ENCODE measurements at regions not wholly inside any gene's neighbourhood (a gene's known extent, or its start where the extent isn't known, plus 50 kb on each side); places are given as distances from the start of the nearest gene placed in this dataset.

- DNase-seq (ENCODE audit: low read depth in 4 of 4, low spot score in 3 of 4) = no peak
Observed at GRCh38 chr20:40459299-40459698, 229.7 kb downstream of the MAFB start.

GRCh38 chr20:40457404-40457803 lies 231.6 kb downstream of the MAFB start:
- DNase-seq (ENCODE audit: low read depth in 4 of 4, low spot score in 3 of 4) = no peak

- no peak for DNase-seq (ENCODE audit: low read depth in 4 of 4, low spot score in 3 of 4)
Observed at GRCh38 chr20:40452758-40453157, 236.3 kb downstream of the MAFB start.

GRCh38 chr20:40451552-40451951 lies 237.5 kb downstream of the MAFB start:
- DNase-seq (ENCODE audit: low read depth in 4 of 4, low spot score in 3 of 4) = no peak

DNA sequence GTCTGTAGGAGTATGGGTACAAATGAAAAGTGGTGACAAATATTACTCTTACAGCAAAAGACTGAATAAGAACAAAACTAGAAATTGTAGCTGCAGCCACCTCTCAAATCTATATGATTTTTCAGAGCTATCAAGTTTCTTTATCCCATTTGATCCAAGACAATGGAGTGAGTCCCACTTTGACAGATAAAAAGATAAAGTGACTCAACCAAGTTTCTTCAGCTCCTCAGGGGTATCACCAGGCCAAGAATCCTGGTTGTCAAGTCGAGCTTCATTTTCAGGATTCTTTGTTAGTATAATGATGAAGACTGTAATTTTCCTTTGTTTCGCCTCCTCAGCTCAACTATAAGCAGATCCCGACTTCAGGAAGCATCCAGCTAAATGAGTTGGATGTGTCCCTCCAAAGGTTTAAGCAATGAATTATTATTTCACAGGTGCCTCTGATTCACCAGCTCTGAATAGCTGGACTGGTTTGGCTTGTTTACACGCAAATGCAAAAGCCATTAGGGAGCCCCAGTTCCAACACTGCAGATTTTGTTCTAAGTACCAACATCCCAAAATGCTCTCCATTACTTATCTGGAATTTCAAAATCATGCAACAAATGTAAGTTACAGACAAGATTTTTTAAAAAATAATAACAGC lies 238.9 kb downstream of the MAFB start:
- no peak for DNase-seq (ENCODE audit: low read depth in 4 of 4, low spot score in 3 of 4)

GRCh38 chr20:40449144-40449690 lies 239.8 kb downstream of the MAFB start:
- no peak for DNase-seq (ENCODE audit: low read depth in 4 of 4, low spot score in 3 of 4)

DNA sequence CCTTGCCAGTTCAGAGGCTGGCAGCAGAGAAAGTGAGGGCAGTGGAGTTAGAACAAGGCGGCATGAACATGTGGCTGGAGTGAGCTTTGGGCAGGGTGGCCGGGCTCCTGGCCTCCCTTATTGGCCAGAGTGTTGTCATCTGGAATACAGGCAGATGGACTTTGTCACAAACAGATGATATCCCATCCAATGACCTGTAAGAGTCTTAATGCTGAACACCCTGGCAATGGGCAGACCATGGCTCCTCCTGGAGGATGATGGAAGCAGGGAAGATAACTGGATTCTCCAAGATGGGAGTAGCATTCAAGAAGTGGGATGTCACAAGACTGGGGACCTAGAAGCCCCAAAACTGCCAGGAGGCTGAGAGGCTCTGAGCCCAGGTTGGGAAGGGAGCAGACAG lies 242.1 kb downstream of the MAFB start:
- no peak for DNase-seq (ENCODE audit: low read depth in 4 of 4, low spot score in 3 of 4)

- no peak for DNase-seq (ENCODE audit: low read depth in 4 of 4, low spot score in 3 of 4)
Observed at GRCh38 chr20:40444516-40444915, 244.5 kb downstream of the MAFB start.

GRCh38 chr20:40443753-40444152 lies 245.3 kb downstream of the MAFB start:
- DNase-seq (ENCODE audit: low read depth in 4 of 4, low spot score in 3 of 4) = no peak

DNA sequence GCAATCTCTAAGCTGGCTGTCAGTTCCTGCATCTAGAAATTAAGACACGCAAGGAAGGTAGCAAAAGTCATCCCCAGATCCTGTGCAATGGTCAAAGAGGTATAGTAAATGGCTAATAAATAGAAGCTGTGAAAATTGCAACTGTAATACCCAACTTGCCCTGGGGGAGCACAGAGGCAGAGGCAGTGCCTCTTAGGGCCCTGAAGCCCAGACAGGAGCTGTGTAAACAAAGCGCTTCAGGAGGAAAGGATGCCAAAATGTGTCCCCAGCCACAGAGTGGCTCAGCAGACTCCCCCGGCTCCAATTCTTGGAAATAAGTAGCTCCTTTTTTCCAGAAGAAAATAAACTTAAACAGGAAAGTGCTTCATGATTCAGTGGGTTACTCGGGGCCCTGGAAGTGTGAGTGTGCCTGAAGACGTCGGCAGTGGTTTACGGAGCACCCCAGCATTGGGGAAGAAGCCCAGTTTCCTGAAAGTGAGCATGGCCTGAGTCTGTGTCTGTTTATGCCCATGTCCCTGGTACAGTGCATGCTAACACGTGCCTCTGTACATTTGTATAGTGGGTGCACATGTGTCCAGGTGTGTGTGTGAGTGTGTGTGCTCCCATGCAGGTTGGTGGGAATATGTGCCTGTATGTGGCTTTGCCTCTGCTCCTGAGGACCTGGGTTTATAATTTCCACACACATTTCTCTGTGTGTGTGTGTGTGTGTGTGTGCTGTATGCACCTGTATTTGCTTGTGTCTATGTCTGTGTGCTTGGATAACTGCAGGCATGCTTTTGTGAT lies 246.7 kb downstream of the MAFB start:
- no peak for DNase-seq (ENCODE audit: low read depth in 4 of 4, low spot score in 3 of 4)

DNA sequence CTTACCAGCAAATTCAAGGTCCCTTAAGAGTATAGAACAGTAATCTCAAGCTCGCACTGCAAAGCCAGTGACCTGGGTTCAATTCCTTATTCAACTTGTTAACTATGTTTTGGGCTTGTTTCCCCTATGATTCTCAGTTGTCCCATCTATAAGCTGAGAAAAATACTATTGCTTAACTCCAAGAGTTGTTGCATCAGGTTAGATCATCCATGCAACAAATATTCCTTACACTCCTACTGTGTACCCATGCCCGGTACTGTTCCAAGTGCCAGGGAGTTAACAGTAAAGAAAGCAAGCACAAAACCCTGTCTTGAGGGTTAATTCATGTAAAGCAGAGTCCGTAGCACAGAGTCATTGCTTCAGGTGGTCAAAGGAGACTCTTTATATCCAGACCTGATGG lies 247.3 kb downstream of the MAFB start:
- no peak for DNase-seq (ENCODE audit: low read depth in 4 of 4, low spot score in 3 of 4)

DNA sequence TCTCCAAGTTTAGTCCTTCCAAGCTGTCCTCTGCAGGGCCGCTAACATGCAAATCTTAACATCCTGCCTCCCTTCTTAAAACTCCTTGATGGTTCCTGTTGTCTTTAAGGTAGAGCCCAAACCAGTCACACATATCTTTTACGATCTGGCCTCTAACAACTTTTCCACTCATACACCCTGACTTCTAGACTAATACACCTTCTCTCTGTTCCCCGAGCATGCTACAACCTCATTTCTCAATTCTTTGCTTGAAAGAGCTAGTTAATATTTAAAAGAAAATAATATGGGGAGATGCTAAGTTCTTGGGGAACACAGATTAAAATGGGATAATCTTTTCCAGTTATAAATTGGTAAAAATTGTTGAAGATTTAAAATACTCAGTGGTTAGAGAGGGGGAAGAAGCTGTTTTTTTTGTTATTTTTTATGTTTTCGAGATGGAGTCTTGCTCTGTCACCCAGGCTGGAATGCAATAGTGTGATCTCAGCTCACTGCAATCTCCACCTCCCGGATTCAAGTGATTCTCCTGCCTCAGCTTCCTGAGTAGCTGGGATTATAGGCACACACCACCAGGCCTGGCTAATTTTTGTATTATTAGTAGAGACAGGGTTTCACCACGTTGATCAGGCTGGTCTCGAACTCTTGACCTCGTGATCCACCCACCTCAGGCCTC lies 250.7 kb downstream of the MAFB start:
- DNase-seq (ENCODE audit: low read depth in 4 of 4, low spot score in 3 of 4) = no peak

DNA sequence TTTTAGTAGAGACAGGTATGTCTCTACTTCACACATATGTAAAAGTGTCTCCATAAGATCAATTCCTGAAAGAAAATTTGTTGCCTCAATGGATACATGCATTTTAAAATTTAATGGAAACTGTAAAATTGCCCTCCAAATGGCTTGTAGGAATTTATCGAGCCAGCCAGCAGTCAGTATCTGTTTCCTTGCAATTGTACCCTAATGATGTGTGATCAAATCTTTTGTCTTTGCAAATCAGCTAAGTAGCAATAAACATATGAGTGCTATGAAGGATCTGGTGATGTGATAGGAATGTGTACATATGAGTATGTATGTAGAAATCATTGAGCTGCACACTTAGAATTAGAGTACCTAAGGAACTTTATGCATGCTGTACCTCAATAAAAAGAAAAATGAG lies 253.0 kb downstream of the MAFB start:
- DNase-seq (ENCODE audit: low read depth in 4 of 4, low spot score in 3 of 4) = no peak

GRCh38 chr20:40435146-40435895 lies 253.7 kb downstream of the MAFB start:
- DNase-seq (ENCODE audit: low read depth in 4 of 4, low spot score in 3 of 4) = no peak

DNA sequence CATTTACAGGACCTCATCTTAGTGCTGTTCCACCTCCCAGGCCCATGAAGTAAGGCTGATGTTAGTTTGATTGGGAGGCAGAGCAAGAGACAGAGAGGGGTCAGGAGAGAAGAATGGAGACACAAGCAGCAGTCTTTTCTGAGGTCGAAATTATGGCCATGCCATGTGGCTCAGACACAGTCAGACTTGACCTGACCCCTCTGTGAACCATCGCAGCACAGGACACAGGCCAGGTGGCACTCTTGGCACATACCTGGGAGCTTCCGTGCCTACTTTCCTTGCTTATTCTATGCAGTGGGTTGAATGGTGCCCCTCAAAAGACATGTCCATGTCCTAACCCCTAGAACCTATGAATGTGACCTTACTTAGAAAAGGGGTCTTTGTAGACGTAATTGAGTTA lies 254.9 kb downstream of the MAFB start:
- no peak for DNase-seq (ENCODE audit: low read depth in 4 of 4, low spot score in 3 of 4)

- no peak for DNase-seq (ENCODE audit: low read depth in 4 of 4, low spot score in 3 of 4)
Observed at GRCh38 chr20:40433341-40433861, 255.6 kb downstream of the MAFB start.

GRCh38 chr20:40431611-40432010 lies 257.4 kb downstream of the MAFB start:
- no peak for DNase-seq (ENCODE audit: low read depth in 4 of 4, low spot score in 3 of 4)

- no peak for DNase-seq (ENCODE audit: low read depth in 4 of 4, low spot score in 3 of 4)
Observed at GRCh38 chr20:40431112-40431511, 257.9 kb downstream of the MAFB start.

DNA sequence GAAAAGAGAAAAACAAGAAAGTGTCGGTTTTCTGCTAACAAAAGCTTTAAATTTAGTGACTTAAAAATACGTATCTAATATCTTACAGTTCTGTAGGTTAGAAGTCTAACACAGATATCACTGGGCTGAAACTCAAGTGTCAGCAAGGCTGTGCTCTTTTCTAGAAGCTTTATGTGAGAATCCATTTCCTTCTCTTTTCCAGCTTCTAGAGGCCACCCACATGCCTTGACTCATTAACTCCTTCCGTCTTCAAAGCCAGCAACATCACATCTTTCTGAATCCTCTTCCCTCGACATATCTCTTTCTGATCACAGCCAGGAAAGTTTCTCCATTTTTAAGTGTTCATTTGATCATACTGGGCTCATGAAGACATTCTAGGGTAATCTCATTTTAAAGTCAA lies 262.0 kb downstream of the MAFB start:
- DNase-seq (ENCODE audit: low read depth in 4 of 4, low spot score in 3 of 4) = no peak

DNA sequence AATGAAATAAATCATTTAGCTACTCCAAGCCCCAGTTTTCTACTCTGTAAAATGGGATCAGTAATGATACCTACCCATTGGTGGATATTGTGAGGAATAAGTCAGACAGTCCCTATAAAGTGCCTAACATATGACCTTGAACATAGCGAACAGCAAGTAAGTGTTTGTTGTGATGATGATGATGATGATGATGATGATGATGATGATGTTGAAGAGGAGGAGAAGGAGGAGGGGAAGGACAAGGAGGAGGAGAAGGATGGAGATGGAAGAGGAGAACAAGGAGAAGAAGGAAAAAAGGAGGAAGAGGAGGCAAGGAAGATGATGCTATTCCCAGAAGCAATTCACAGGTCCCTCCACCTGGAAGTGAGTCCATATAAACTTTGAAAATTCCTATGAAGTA lies 264.3 kb downstream of the MAFB start:
- DNase-seq (ENCODE audit: low read depth in 4 of 4, low spot score in 3 of 4) = no peak

GRCh38 chr20:40422656-40423055 lies 266.4 kb downstream of the MAFB start:
- DNase-seq (ENCODE audit: low read depth in 4 of 4, low spot score in 3 of 4) = no peak
